ENCODE measurements at regions not wholly inside any gene's neighbourhood (a gene's known extent, or its start where the extent isn't known, plus 50 kb on each side); places are given as distances from the start of the nearest gene placed in this dataset.

DNA sequence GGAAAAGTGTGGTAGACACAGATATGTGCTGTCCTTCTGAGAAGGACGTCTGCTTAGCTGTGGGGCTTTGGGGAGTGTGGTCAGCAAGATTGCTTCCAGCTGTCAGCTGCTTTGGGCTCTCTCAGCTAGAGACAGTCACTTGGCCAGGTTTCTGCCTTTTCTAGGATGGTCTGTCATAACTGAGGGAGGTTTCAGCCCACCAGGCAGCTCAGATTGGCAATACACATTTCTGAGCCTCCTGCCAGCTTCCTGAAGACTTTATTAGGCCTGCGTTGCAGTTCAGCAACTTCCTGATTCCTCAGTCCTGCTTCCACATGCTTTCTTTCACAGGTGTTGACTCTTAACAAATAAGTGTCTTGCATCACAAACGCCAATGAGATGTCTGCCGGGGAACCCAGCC is 286.5 kb downstream of the SQOR start:
- TF ChIP-seq NFE2L2 (IDR thresholded peaks at IDR 0.05; ENCODE audit: low read depth, low read length) (no peak), FOS (IDR thresholded peaks at IDR 0.05; ENCODE audit: low read depth, low read length) (no peak), BHLHE40 (IDR thresholded peaks at IDR 0.05; ENCODE audit: low read depth, low read length) (no peak), SMC3 (IDR thresholded peaks at IDR 0.05; ENCODE audit: low read depth, low read length) (no peak), RCOR1 (IDR thresholded peaks at IDR 0.05; ENCODE audit: insufficient replicate concordance, low read length) (no peak), CEBPB (IDR thresholded peaks at IDR 0.05; ENCODE audit: low read depth, low read length) (no peak), RAD21 (IDR thresholded peaks at IDR 0.05; ENCODE audit: low read length) (no peak), CHD1 (IDR thresholded peaks at IDR 0.05; ENCODE audit: low read depth, low read length) (no peak), MAZ (IDR thresholded peaks at IDR 0.05; ENCODE audit: borderline replicate concordance, low read depth, low read length) (no peak), RFX5 (IDR thresholded peaks at IDR 0.05; ENCODE audit: low read depth, low read length) (no peak), MAFK (IDR thresholded peaks at IDR 0.05; ENCODE audit: low read depth, low read length) (no peak), POLR2A (IDR thresholded peaks at IDR 0.05; ENCODE audit: low read depth, low read length) (no peak), MXI1 (IDR thresholded peaks at IDR 0.05; ENCODE audit: borderline replicate concordance, low read depth, low read length) (no peak)
- TF ChIP-seq, protein P1, sequence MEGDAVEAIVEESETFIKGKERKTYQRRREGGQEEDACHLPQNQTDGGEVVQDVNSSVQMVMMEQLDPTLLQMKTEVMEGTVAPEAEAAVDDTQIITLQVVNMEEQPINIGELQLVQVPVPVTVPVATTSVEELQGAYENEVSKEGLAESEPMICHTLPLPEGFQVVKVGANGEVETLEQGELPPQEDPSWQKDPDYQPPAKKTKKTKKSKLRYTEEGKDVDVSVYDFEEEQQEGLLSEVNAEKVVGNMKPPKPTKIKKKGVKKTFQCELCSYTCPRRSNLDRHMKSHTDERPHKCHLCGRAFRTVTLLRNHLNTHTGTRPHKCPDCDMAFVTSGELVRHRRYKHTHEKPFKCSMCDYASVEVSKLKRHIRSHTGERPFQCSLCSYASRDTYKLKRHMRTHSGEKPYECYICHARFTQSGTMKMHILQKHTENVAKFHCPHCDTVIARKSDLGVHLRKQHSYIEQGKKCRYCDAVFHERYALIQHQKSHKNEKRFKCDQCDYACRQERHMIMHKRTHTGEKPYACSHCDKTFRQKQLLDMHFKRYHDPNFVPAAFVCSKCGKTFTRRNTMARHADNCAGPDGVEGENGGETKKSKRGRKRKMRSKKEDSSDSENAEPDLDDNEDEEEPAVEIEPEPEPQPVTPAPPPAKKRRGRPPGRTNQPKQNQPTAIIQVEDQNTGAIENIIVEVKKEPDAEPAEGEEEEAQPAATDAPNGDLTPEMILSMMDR (conservative IDR thresholded peaks at IDR 0.05; ENCODE audit: low read depth, low read length) = no peak
- TF ChIP-seq, protein P2, sequence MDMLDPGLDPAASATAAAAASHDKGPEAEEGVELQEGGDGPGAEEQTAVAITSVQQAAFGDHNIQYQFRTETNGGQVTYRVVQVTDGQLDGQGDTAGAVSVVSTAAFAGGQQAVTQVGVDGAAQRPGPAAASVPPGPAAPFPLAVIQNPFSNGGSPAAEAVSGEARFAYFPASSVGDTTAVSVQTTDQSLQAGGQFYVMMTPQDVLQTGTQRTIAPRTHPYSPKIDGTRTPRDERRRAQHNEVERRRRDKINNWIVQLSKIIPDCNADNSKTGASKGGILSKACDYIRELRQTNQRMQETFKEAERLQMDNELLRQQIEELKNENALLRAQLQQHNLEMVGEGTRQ (IDR thresholded peaks at IDR 0.05; ENCODE audit: low read depth, low read length) = no peak
- TF ChIP-seq, protein P3, sequence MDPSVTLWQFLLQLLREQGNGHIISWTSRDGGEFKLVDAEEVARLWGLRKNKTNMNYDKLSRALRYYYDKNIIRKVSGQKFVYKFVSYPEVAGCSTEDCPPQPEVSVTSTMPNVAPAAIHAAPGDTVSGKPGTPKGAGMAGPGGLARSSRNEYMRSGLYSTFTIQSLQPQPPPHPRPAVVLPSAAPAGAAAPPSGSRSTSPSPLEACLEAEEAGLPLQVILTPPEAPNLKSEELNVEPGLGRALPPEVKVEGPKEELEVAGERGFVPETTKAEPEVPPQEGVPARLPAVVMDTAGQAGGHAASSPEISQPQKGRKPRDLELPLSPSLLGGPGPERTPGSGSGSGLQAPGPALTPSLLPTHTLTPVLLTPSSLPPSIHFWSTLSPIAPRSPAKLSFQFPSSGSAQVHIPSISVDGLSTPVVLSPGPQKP (IDR thresholded peaks at IDR 0.05; ENCODE audit: borderline replicate concordance, low read depth, low read length) = no peak
- Histone ChIP-seq H2AFZ (replicated peaks; ENCODE audit: low read length, poor library complexity) (no peak overlapping the region), H3K9me3 (ENCODE audit: control insufficient read depth, insufficient read depth, low read length) (peaks cover 13% of the 10 kb centered on the region), H3K4me1 (ENCODE audit: control insufficient read depth, insufficient read depth, low read length) (no peaks in the 10 kb centered on the region), H2BK5ac (ENCODE audit: low read depth, low read length, poor library complexity, severe bottlenecking) (no peak overlapping the region), H3K27me3 (ENCODE audit: control insufficient read depth, insufficient read depth, low read length) (no peaks in the 10 kb centered on the region), H3K4me2 (ENCODE audit: low read depth, low read length) (no peak overlapping the region), H3K9ac (ENCODE audit: low read depth, low read length) (no peak overlapping the region), H4K8ac (ENCODE audit: low read depth in 2 of 2, low read length in 2 of 2) (no peak overlapping the region), H3K14ac (replicated peaks; ENCODE audit: low read depth, low read length) (no peak overlapping the region), H3K9me1 (ENCODE audit: insufficient read depth, low read length) (no peaks in the 10 kb centered on the region), H2BK20ac (ENCODE audit: low read depth, low read length) (no peak overlapping the region), H3K36me3 (ENCODE audit: control insufficient read depth, insufficient read depth, low read length) (no peaks in the 10 kb centered on the region), H3K18ac (ENCODE audit: low read depth, low read length) (no peak overlapping the region), H2AK9ac (replicated peaks; ENCODE audit: low read depth, low read length, poor library complexity) (no peak overlapping the region), H2BK15ac (ENCODE audit: low read depth, low read length) (no peak overlapping the region), H4K5ac (ENCODE audit: low read depth, low read length) (no peak overlapping the region), H3K4ac (ENCODE audit: low read depth, low read length) (no peak overlapping the region), H3K79me1 (ENCODE audit: low read depth in 1 of 2, low read length in 2 of 2) (no peaks in the 10 kb centered on the region), H2BK120ac (ENCODE audit: low read depth, low read length) (no peak overlapping the region), H3K56ac (ENCODE audit: extremely low read depth, insufficient read depth, low read length) (no peak overlapping the region), H4K20me1 (ENCODE audit: insufficient read depth, low read length) (no peaks in the 10 kb centered on the region), H4K91ac (ENCODE audit: insufficient read depth, low read depth, low read length) (no peak overlapping the region), H2AK5ac (ENCODE audit: low read depth, low read length) (no peak overlapping the region), H3K27ac (ENCODE audit: insufficient read depth, low read length) (no peak overlapping the region), H3K4me3 (ENCODE audit: insufficient read depth, low read depth, low read length) (no peak overlapping the region), H3K23ac (ENCODE audit: low read depth, low read length) (no peak overlapping the region)
- DNase-seq (no peak), ATAC-seq (ENCODE audit: low read depth) (no peak)
- ChIA-PET POLR2A (ENCODE audit: unreplicated experiment) (no interaction called here), CTCF (no interaction called here)
- in situ Hi-C loops (cut with MboI; ENCODE audit: low sequenced_read_pairs) = no loop called here
- dilution Hi-C loops (cut with HindIII; ENCODE audit: low sequenced_read_pairs, unreplicated experiment) = no loop called here
- intact Hi-C loops (cut with micrococcal nuclease) = no loop called here
- no CpG with 5 or more reads among the region's 4 CpGs for WGBS, 2 experiments (ENCODE audit: extremely low coverage in 2 of 2, insufficient read length in 1 of 2)
- no TSS peak for BruUV-seq (replicated peaks)

Data from IMR-90 (cell line).